Endothelial cell of umbilical vein (primary cell): ENCODE measurements at regions not wholly inside any gene's neighbourhood (a gene's known extent, or its start where the extent isn't known, plus 50 kb on each side); places are given as distances from the start of the nearest gene placed in this dataset.

Source experiments
- BruUV-seq: library from RNA; stranded (reverse); fragments of 400-500 nt; replicated peaks from 2 replicates; lab custom pipeline; 2021; lab: Mats Ljungman, UMichigan
- CTCF ChIA-PET: fragments of 300-600, 350-600 bp; sonication (Branson Sonifier 250); formaldehyde crosslinking; loops from one replicate; lab custom pipeline; 2021; ENCODE audit warnings: antibody characterized with exemption, inconsistent platforms; lab: Charles Lee
- POLR2A ChIA-PET: fragments of 300-600, 350-600 bp; sonication (Branson Sonifier 250); formaldehyde crosslinking; loops from one replicate; lab custom pipeline; 2021; ENCODE audit warnings: antibody characterized with exemption, inconsistent platforms; lab: Charles Lee
- DNase-seq: peaks from one replicate; pipeline ENCODE4 v3.0.0-alpha.2; 2011; ENCODE audit warnings: low read depth, low spot score
- FAIRE-seq: peaks from 2 replicates; lab custom pipeline; 2011; peaks lifted over from hg19 to GRCh38; lab: Jason Lieb, UNC
- H2AFZ ChIP-seq: 2 replicates; pipeline ENCODE4 v1.6.0; 2012; ENCODE audit warnings: low read depth, low read length, control low read depth, inconsistent platforms
- H3K27ac ChIP-seq: 2 replicates; pipeline ENCODE4 v1.5.1; 2011; ENCODE audit warnings: low read depth, mild to moderate bottlenecking, control low read depth, low read length, moderate library complexity; ENCODE audit not compliant: insufficient read depth
- H3K27me3 ChIP-seq, 2 experiments: 2 replicates each; pipeline versions ENCODE4 v1.6.0 to v1.6.1; 2011; ENCODE audit warnings: low read length in 2 of 2, mixed read lengths in 1 of 2; ENCODE audit not compliant: control insufficient read depth in 2 of 2, insufficient read depth in 2 of 2
- H3K36me3 ChIP-seq, 2 experiments: 2 replicates in 1 of 2; 3 replicates in 1 of 2; pipeline ENCODE4 v1.5.1; 2011; ENCODE audit warnings: low read length in 2 of 2, mild to moderate bottlenecking in 1 of 2, moderate library complexity in 1 of 2; ENCODE audit not compliant: control insufficient read depth in 2 of 2, insufficient read depth in 2 of 2; ENCODE audit errors: extremely low read depth in 1 of 2
- H3K4me1 ChIP-seq: 3 replicates; pipeline ENCODE4 v1.5.1; 2011; ENCODE audit warnings: mild to moderate bottlenecking, low read length; ENCODE audit not compliant: control insufficient read depth, insufficient read depth; ENCODE audit errors: extremely low read depth
- H3K4me2 ChIP-seq: 2 replicates; pipeline ENCODE4 v1.6.1; 2011; ENCODE audit warnings: low read length, control low read depth, mixed read lengths; ENCODE audit not compliant: insufficient read depth
- H3K4me3 ChIP-seq, 3 experiments: fragments of 200-600 bp in 1 of 3; sonication (generic), shearing (Covaris generic) in 1 of 3; replicated peaks in 1 of 3; 2 replicates each; pipeline ENCODE4 v1.5.1; 2011 to 2016; ENCODE audit warnings: control low read depth in 3 of 3, low read length in 3 of 3, mild to moderate bottlenecking in 2 of 3, inconsistent platforms in 1 of 3, low read depth in 1 of 3, moderate library complexity in 1 of 3; ENCODE audit not compliant: insufficient read depth in 1 of 3
- H3K79me2 ChIP-seq: 2 replicates; pipeline ENCODE4 v1.6.0; 2012; ENCODE audit warnings: low read length, inconsistent platforms; ENCODE audit not compliant: control insufficient read depth, insufficient read depth
- H3K9ac ChIP-seq: replicated peaks from 2 replicates; pipeline ENCODE3; 2011; ENCODE audit warnings: low read length, control low read depth; ENCODE audit not compliant: insufficient read depth; ENCODE audit errors: extremely low read depth
- H3K9me1 ChIP-seq: replicated peaks from 3 replicates; pipeline ENCODE4 v1.6.0; 2011; ENCODE audit warnings: mild to moderate bottlenecking, low read length; ENCODE audit not compliant: control insufficient read depth, insufficient read depth; ENCODE audit errors: extremely low read depth
- H3K9me3 ChIP-seq: replicated peaks from 2 replicates; pipeline ENCODE4 v1.5.1; 2012; ENCODE audit warnings: low read length, inconsistent platforms; ENCODE audit not compliant: control insufficient read depth, insufficient read depth
- H4K20me1 ChIP-seq: replicated peaks from 2 replicates; pipeline ENCODE3; 2011; ENCODE audit warnings: mild to moderate bottlenecking, low read length; ENCODE audit not compliant: control insufficient read depth, insufficient read depth; ENCODE audit errors: extremely low read depth
- CTCF ChIP-seq, 2 donors: IDR thresholded peaks; 1 replicate in 1 of 2; 2 replicates in 1 of 2; pipeline ENCODE4 v1.5.1; 2011; ENCODE audit warnings: low read length in 2 of 2, mild to moderate bottlenecking in 2 of 2, moderate library complexity in 2 of 2, control low read depth in 1 of 2, inconsistent platforms in 1 of 2, low read depth in 1 of 2; ENCODE audit not compliant: insufficient read depth in 1 of 2; ENCODE audit errors: extremely low read depth in 1 of 2
- EZH2 ChIP-seq: IDR thresholded peaks from 2 replicates; pipeline ENCODE4 v1.6.1; 2012; ENCODE audit warnings: borderline replicate concordance, low read depth, mild to moderate bottlenecking, moderate library complexity, low read length, inconsistent platforms; ENCODE audit not compliant: severe bottlenecking
- FOS ChIP-seq: IDR thresholded peaks from 2 replicates; pipeline ENCODE4 v1.6.1; 2011; ENCODE audit warnings: mild to moderate bottlenecking, low read length, moderate library complexity, borderline replicate concordance; ENCODE audit not compliant: insufficient read depth
- GATA2 ChIP-seq: IDR thresholded peaks from 2 replicates; pipeline ENCODE4 v1.7.0; 2011; ENCODE audit warnings: low read depth, mild to moderate bottlenecking, moderate library complexity, mixed read lengths, low read length; ENCODE audit not compliant: insufficient read length, insufficient read depth
- JUN ChIP-seq: IDR thresholded peaks from 2 replicates; pipeline ENCODE4 v1.6.1; 2011; ENCODE audit warnings: borderline replicate concordance, low read depth; ENCODE audit not compliant: insufficient read length, insufficient read depth
- MAX ChIP-seq: IDR thresholded peaks from 2 replicates; pipeline ENCODE4 v1.6.1; 2011; ENCODE audit not compliant: insufficient read depth, insufficient read length
- MYC ChIP-seq: IDR thresholded peaks from one replicate; pipeline ENCODE4 v1.6.1; 2011; ENCODE audit warnings: mild to moderate bottlenecking, low read depth, low read length
- POLR2A ChIP-seq: IDR thresholded peaks from 2 replicates; pipeline ENCODE4 v1.6.1; 2012; ENCODE audit warnings: low read depth, mild to moderate bottlenecking, control low read depth, low read length
- POLR2AphosphoS5 ChIP-seq: IDR thresholded peaks from 2 replicates; pipeline ENCODE4 v1.6.1; 2012; ENCODE audit warnings: low read depth, mild to moderate bottlenecking, control low read depth, low read length, moderate library complexity; ENCODE audit not compliant: insufficient read depth
- dilution Hi-C: fragments of 300-500 bp; cut with MboI; formaldehyde crosslinking; loops from one replicate; pipeline ENCODE4 v1.15.0; 2019; ENCODE audit warnings: low sequenced_read_pairs; ENCODE audit not compliant: extremely low pct_ligation_motif_present
- intact Hi-C: fragments of 100-400 bp; cut with micrococcal nuclease; formaldehyde crosslinking; loops from one replicate; pipeline ENCODE4 v1.10.0; 2022

DNA sequence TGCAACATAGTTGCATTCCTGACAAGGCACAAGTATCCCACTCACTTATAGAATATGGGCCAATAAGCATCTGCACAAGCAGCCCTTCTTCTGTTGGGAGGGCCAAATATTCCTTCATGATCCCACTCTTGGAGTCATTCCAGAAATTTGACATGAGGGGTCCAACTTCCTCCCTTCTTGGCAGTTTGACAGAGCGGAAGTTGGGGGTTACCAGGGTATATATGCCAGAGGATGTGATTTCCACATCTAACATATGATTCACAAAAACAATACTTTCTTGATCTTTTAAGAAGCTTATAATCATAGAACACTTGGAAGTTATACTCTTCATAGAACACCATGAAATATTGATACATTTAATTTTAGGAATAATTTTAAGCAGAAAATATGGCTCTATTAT lies 100.9 kb upstream of the CRBN start:
- dilution Hi-C loops = no loop called here

More for the DNA sequence above, 100.9 kb upstream of the CRBN start:
- no peaks in the 10 kb centered on the region for H3K9me1 ChIP-seq
- H3K36me3 ChIP-seq = no peaks in the 10 kb centered on the region
- no peak overlapping the region for H3K27ac ChIP-seq
- intact Hi-C loops = no loop called here
- H3K9ac ChIP-seq = no peak overlapping the region
- H3K4me2 ChIP-seq = no peak overlapping the region
- FAIRE-seq = no peak
- no peak overlapping the region for H3K4me3 ChIP-seq
- CTCF ChIA-PET = no interaction called here
- POLR2A ChIA-PET = no interaction called here
- no peak overlapping the region for H2AFZ ChIP-seq
- H3K27me3 ChIP-seq = no peaks in the 10 kb centered on the region
- no TSS peak for BruUV-seq
- no peak for TF ChIP-seq MAX
- no peak for TF ChIP-seq POLR2AphosphoS5
- no peak for TF ChIP-seq FOS
- no peak for TF ChIP-seq EZH2
- no peak for TF ChIP-seq GATA2
- TF ChIP-seq MYC = no peak
- no peak for TF ChIP-seq CTCF (IDR thresholded peaks at IDR 0.05; ENCODE audit: extremely low read depth in 1 of 2, insufficient read depth in 1 of 2, low read depth in 1 of 2, low read length in 2 of 2)
- no peak for TF ChIP-seq JUN
- no peak for TF ChIP-seq POLR2A
- H4K20me1 ChIP-seq = no peaks in the 10 kb centered on the region
- no peak for DNase-seq
- H3K9me3 ChIP-seq = no peaks in the 10 kb centered on the region
- H3K79me2 ChIP-seq = no peaks in the 10 kb centered on the region
- H3K4me1 ChIP-seq = no peaks in the 10 kb centered on the region
